ENCODE measurements at regions not wholly inside any gene's neighbourhood (a gene's known extent, or its start where the extent isn't known, plus 50 kb on each side); places are given as distances from the start of the nearest gene placed in this dataset.

DNA sequence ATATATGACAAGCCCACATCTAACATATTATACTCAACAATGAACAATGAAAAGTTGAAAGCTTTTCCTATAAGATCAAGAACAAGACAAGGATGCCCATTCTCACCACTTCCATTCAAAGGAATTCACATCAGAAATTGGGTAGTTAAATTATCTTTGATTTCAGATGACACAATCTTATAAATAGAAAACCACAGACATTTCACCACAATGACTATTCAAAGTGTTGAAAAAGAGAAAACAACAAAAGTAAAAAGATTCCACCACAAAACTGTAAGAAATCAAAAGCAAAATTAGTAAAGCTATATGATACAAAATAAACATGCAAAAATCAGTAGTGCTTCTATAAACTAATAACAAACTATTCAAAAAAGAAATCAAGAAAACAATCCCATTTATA, 279.7 kb upstream of the MYT1L start:
- no peak for DNase-seq (ENCODE audit: low read depth, low spot score)
- ATAC-seq: no peak
- no peaks in the 10 kb centered on the region for H4K20me1 ChIP-seq (ENCODE audit: insufficient read depth)
- H3K27ac ChIP-seq (ENCODE audit: low read depth, low read length): no peak overlapping the region
- H3K36me3 ChIP-seq (ENCODE audit: control insufficient read depth in 1 of 2, insufficient read depth in 2 of 2, low read length in 2 of 2): no peaks in the 10 kb centered on the region
- H3K4me3 ChIP-seq (replicated peaks in 1 of 2; ENCODE audit: low read depth in 1 of 2, low read length in 2 of 2): no peak overlapping the region
- BruUV-seq (replicated peaks): no TSS peak
- H3K4me1 ChIP-seq (ENCODE audit: control insufficient read depth in 1 of 2, insufficient read depth in 2 of 2, low read length in 2 of 2): peaks cover 4% of the 10 kb centered on the region in 2 experiments; a peak in 2 of 4 replicates
- intact Hi-C loops (cut with micrococcal nuclease): no loop called here
- POLR2A ChIA-PET: no interaction called here
- no peak overlapping the region for H2AFZ ChIP-seq (ENCODE audit: low read depth, low read length, poor library complexity, severe bottlenecking)
- no peaks in the 10 kb centered on the region for H3K79me2 ChIP-seq (ENCODE audit: insufficient read depth, low read length)
- no peak overlapping the region for H3K4me2 ChIP-seq (ENCODE audit: low read length)
- RAD21 ChIA-PET (ENCODE audit: low non-redundant PET in 1 of 2, low total read pairs in 2 of 2, uncharacterized antibody in 2 of 2, unreplicated experiment in 2 of 2): no interaction called here
- H3K9me3 ChIP-seq (ENCODE audit: control insufficient read depth in 1 of 2, insufficient read depth in 1 of 2, low read depth in 1 of 2, low read length in 2 of 2): no peaks in the 10 kb centered on the region
- H3K9ac ChIP-seq (ENCODE audit: low read length): no peak overlapping the region
- no peaks in the 10 kb centered on the region for H3K27me3 ChIP-seq (ENCODE audit: insufficient read depth, low read length)
- CTCF ChIA-PET: no interaction called here
- TF ChIP-seq, protein P1, sequence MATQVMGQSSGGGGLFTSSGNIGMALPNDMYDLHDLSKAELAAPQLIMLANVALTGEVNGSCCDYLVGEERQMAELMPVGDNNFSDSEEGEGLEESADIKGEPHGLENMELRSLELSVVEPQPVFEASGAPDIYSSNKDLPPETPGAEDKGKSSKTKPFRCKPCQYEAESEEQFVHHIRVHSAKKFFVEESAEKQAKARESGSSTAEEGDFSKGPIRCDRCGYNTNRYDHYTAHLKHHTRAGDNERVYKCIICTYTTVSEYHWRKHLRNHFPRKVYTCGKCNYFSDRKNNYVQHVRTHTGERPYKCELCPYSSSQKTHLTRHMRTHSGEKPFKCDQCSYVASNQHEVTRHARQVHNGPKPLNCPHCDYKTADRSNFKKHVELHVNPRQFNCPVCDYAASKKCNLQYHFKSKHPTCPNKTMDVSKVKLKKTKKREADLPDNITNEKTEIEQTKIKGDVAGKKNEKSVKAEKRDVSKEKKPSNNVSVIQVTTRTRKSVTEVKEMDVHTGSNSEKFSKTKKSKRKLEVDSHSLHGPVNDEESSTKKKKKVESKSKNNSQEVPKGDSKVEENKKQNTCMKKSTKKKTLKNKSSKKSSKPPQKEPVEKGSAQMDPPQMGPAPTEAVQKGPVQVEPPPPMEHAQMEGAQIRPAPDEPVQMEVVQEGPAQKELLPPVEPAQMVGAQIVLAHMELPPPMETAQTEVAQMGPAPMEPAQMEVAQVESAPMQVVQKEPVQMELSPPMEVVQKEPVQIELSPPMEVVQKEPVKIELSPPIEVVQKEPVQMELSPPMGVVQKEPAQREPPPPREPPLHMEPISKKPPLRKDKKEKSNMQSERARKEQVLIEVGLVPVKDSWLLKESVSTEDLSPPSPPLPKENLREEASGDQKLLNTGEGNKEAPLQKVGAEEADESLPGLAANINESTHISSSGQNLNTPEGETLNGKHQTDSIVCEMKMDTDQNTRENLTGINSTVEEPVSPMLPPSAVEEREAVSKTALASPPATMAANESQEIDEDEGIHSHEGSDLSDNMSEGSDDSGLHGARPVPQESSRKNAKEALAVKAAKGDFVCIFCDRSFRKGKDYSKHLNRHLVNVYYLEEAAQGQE (IDR thresholded peaks at IDR 0.05; ENCODE audit: low read depth): no peak
- TF ChIP-seq FOSL1 (IDR thresholded peaks at IDR 0.05; ENCODE audit: low read depth) (no peak), CBX3 (IDR thresholded peaks at IDR 0.05; ENCODE audit: low read depth) (no peak), CEBPB (IDR thresholded peaks at IDR 0.05; ENCODE audit: low read depth) (no peak), POLR2A (IDR thresholded peaks at IDR 0.05; ENCODE audit: borderline replicate concordance, extremely low read depth, insufficient read depth, insufficient read length) (no peak), ZFX (IDR thresholded peaks at IDR 0.05) (no peak), EZH2 (IDR thresholded peaks at IDR 0.05) (no peak), ELF1 (IDR thresholded peaks at IDR 0.05; ENCODE audit: borderline replicate concordance, low read depth) (no peak), SP1 (IDR thresholded peaks at IDR 0.05; ENCODE audit: low read depth) (no peak), TCF7L2 (IDR thresholded peaks at IDR 0.05; ENCODE audit: borderline replicate concordance, extremely low read depth, insufficient read depth, insufficient read length) (no peak), EGR1 (IDR thresholded peaks at IDR 0.05; ENCODE audit: low read depth) (no peak), SRF (IDR thresholded peaks at IDR 0.05; ENCODE audit: low read depth) (no peak), ZNF274 (IDR thresholded peaks at IDR 0.05; ENCODE audit: low read depth, low read length) (no peak)
- TF ChIP-seq, protein P2, sequence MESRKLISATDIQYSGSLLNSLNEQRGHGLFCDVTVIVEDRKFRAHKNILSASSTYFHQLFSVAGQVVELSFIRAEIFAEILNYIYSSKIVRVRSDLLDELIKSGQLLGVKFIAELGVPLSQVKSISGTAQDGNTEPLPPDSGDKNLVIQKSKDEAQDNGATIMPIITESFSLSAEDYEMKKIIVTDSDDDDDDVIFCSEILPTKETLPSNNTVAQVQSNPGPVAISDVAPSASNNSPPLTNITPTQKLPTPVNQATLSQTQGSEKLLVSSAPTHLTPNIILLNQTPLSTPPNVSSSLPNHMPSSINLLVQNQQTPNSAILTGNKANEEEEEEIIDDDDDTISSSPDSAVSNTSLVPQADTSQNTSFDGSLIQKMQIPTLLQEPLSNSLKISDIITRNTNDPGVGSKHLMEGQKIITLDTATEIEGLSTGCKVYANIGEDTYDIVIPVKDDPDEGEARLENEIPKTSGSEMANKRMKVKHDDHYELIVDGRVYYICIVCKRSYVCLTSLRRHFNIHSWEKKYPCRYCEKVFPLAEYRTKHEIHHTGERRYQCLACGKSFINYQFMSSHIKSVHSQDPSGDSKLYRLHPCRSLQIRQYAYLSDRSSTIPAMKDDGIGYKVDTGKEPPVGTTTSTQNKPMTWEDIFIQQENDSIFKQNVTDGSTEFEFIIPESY (IDR thresholded peaks at IDR 0.05; ENCODE audit: extremely low read depth, insufficient replicate concordance, low read length): no peak
- TF ChIP-seq, protein P3, sequence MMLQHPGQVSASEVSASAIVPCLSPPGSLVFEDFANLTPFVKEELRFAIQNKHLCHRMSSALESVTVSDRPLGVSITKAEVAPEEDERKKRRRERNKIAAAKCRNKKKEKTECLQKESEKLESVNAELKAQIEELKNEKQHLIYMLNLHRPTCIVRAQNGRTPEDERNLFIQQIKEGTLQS (IDR thresholded peaks at IDR 0.05): no peak
- TF ChIP-seq, protein P4, sequence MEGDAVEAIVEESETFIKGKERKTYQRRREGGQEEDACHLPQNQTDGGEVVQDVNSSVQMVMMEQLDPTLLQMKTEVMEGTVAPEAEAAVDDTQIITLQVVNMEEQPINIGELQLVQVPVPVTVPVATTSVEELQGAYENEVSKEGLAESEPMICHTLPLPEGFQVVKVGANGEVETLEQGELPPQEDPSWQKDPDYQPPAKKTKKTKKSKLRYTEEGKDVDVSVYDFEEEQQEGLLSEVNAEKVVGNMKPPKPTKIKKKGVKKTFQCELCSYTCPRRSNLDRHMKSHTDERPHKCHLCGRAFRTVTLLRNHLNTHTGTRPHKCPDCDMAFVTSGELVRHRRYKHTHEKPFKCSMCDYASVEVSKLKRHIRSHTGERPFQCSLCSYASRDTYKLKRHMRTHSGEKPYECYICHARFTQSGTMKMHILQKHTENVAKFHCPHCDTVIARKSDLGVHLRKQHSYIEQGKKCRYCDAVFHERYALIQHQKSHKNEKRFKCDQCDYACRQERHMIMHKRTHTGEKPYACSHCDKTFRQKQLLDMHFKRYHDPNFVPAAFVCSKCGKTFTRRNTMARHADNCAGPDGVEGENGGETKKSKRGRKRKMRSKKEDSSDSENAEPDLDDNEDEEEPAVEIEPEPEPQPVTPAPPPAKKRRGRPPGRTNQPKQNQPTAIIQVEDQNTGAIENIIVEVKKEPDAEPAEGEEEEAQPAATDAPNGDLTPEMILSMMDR (IDR thresholded peaks at IDR 0.05 in 2 of 3, conservative IDR thresholded peaks at IDR 0.05 in 1 of 3; ENCODE audit: borderline replicate concordance in 1 of 3, insufficient read depth in 1 of 3, low read depth in 2 of 3, low read length in 2 of 3): no peak
- H3K9me2 ChIP-seq (ENCODE audit: insufficient read depth): no peaks in the 10 kb centered on the region

Data from HCT116 (cell line).